Progenitor cell of endocrine pancreas (in vitro differentiated cells): ENCODE measurements at regions not wholly inside any gene's neighbourhood (a gene's known extent, or its start where the extent isn't known, plus 50 kb on each side); places are given as distances from the start of the nearest gene placed in this dataset.

Source experiments
- DNase-seq: peaks from one replicate; pipeline ENCODE4 v3.0.0; 2021; ENCODE audit warnings: low spot score; ENCODE audit not compliant: unreplicated experiment
- H3K27ac Mint-ChIP-seq: 2 replicates; pipeline ENCODE4 v1.8.0; 2021; ENCODE audit warnings: mild to moderate bottlenecking, moderate library complexity, mixed read lengths
- H3K27me3 Mint-ChIP-seq: 2 replicates; pipeline ENCODE4 v1.8.0; 2021; ENCODE audit warnings: mixed read lengths
- H3K36me3 Mint-ChIP-seq: 2 replicates; pipeline ENCODE4 v1.8.0; 2022; ENCODE audit warnings: mixed read lengths; ENCODE audit not compliant: insufficient read depth
- H3K4me1 Mint-ChIP-seq: 2 replicates; pipeline ENCODE4 v1.8.0; 2021; ENCODE audit warnings: low read depth, mixed read lengths
- H3K4me3 Mint-ChIP-seq: 2 replicates; pipeline ENCODE4 v1.8.0; 2021; ENCODE audit warnings: low read depth, mild to moderate bottlenecking, moderate library complexity, mixed read lengths
- H3K9me3 Mint-ChIP-seq: 2 replicates; pipeline ENCODE4 v1.8.0; 2021; ENCODE audit warnings: low read depth, mixed read lengths
- TF ChIP-seq, protein P1 (sequence below): fragments of 200-600 bp; sonication (generic); IDR thresholded peaks from one replicate; pipeline ENCODE4 v1.5.0; 2021; ENCODE audit warnings: antibody characterized with exemption, mild to moderate bottlenecking; ENCODE audit not compliant: unreplicated experiment

- no peaks in the 10 kb centered on the region for H3K4me1 Mint-ChIP-seq
- H3K4me3 Mint-ChIP-seq: no peak overlapping the region
- no peak for DNase-seq
- H3K36me3 Mint-ChIP-seq: no peaks in the 10 kb centered on the region
- TF ChIP-seq, protein P1, sequence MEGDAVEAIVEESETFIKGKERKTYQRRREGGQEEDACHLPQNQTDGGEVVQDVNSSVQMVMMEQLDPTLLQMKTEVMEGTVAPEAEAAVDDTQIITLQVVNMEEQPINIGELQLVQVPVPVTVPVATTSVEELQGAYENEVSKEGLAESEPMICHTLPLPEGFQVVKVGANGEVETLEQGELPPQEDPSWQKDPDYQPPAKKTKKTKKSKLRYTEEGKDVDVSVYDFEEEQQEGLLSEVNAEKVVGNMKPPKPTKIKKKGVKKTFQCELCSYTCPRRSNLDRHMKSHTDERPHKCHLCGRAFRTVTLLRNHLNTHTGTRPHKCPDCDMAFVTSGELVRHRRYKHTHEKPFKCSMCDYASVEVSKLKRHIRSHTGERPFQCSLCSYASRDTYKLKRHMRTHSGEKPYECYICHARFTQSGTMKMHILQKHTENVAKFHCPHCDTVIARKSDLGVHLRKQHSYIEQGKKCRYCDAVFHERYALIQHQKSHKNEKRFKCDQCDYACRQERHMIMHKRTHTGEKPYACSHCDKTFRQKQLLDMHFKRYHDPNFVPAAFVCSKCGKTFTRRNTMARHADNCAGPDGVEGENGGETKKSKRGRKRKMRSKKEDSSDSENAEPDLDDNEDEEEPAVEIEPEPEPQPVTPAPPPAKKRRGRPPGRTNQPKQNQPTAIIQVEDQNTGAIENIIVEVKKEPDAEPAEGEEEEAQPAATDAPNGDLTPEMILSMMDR: no peak
- no peaks in the 10 kb centered on the region for H3K27me3 Mint-ChIP-seq
- H3K27ac Mint-ChIP-seq: no peak overlapping the region
- H3K9me3 Mint-ChIP-seq: no peaks in the 10 kb centered on the region
These were observed 618.3 kb upstream of the SETBP1 start for GRCh38 chr18:44062345-44062744.

- TF ChIP-seq, protein P1: no peak
- Mint-ChIP-seq H3K4me3 (no peak overlapping the region), H3K27ac (no peak overlapping the region), H3K36me3 (no peaks in the 10 kb centered on the region), H3K27me3 (no peaks in the 10 kb centered on the region), H3K9me3 (no peaks in the 10 kb centered on the region), H3K4me1 (no peaks in the 10 kb centered on the region)
- no peak for DNase-seq
These were observed 615.5 kb upstream of the SETBP1 start for GRCh38 chr18:44065206-44065605.

DNA sequence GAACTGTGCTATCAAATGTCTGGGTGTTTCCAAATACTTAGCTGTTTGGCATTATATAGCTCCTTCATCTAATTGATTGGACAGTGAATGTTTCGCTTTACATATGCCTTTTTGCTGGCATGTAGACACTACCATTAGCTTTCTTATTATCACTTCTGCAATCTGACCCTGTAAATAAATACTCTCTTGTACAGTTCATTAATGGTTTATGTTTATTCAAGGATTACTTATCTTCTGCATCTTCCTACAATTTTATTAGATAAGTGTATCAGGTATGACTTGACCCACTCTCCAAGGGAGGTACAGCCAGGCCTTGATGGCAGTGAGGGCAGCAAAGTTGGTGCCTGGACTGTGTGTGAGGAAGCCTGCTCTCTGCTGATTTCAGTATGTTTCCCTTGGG, 614.1 kb upstream of the SETBP1 start:
- no peaks in the 10 kb centered on the region for H3K36me3 Mint-ChIP-seq
- TF ChIP-seq, protein P1: no peak
- H3K27ac Mint-ChIP-seq: no peak overlapping the region
- no peaks in the 10 kb centered on the region for H3K27me3 Mint-ChIP-seq
- H3K4me3 Mint-ChIP-seq: no peak overlapping the region
- H3K9me3 Mint-ChIP-seq: no peaks in the 10 kb centered on the region
- H3K4me1 Mint-ChIP-seq: no peaks in the 10 kb centered on the region
- no peak for DNase-seq

- Mint-ChIP-seq H3K4me1 (no peaks in the 10 kb centered on the region), H3K27ac (no peak overlapping the region), H3K4me3 (no peak overlapping the region), H3K27me3 (no peaks in the 10 kb centered on the region), H3K36me3 (no peaks in the 10 kb centered on the region), H3K9me3 (no peaks in the 10 kb centered on the region)
- TF ChIP-seq, protein P1: no peak
- DNase-seq: no peak
These were observed 613.5 kb upstream of the SETBP1 start for GRCh38 chr18:44067186-44067585.

DNA sequence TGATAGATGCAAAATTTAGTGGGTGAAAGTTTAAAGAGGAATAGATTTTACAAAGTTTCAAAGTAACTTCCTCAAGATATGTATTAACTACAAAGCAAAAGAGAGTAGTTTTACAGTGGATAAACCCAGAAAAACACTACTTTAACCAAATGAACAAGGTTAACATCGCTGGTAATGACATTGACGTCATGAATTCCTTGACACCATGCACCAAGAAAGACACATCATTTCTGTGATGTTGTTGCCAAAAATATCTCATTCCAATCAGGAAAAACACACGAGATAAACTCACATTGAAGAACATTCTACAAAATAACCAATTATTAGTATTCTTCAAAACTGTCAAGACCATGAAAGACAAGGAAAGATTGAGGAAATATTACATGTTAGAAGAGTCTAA, 605.6 kb upstream of the SETBP1 start:
- no peak overlapping the region for H3K27ac Mint-ChIP-seq
- no peak overlapping the region for H3K4me3 Mint-ChIP-seq
- peaks cover 5% of the 10 kb centered on the region for H3K4me1 Mint-ChIP-seq
- TF ChIP-seq, protein P1: no peak
- no peak for DNase-seq
- H3K9me3 Mint-ChIP-seq: no peaks in the 10 kb centered on the region
- no peaks in the 10 kb centered on the region for H3K27me3 Mint-ChIP-seq
- H3K36me3 Mint-ChIP-seq: no peaks in the 10 kb centered on the region
